ENCODE measurements at regions not wholly inside any gene's neighbourhood (a gene's known extent, or its start where the extent isn't known, plus 50 kb on each side); places are given as distances from the start of the nearest gene placed in this dataset.

GRCh38 chr11:92057849-92058442 is 166.7 kb upstream of the FAT3 start:
- Histone ChIP-seq H3K18ac (ENCODE audit: low read length) (no peak overlapping the region), H2AK5ac (ENCODE audit: low read depth, low read length) (no peak overlapping the region), H2BK120ac (ENCODE audit: low read depth, low read length) (no peak overlapping the region), H4K8ac (ENCODE audit: low read depth, low read length) (no peak overlapping the region), H2AFZ (ENCODE audit: low read length) (no peak overlapping the region), H3K27me3 (ENCODE audit: control insufficient read depth in 3 of 3, insufficient read depth in 3 of 3, low read depth in 1 of 3, low read length in 3 of 3) (no peaks in the 10 kb centered on the region), H2BK15ac (ENCODE audit: low read length) (no peak overlapping the region), H3K23ac (ENCODE audit: low read depth, low read length, poor library complexity) (no peak overlapping the region), H3K9me3 (replicated peaks in 1 of 2; ENCODE audit: control insufficient read depth in 2 of 2, insufficient read depth in 1 of 2, low read depth in 1 of 2, low read length in 2 of 2) (no peaks in the 10 kb centered on the region), H3K4me3 (ENCODE audit: low read length in 2 of 2) (no peak overlapping the region), H2BK12ac (ENCODE audit: low read length) (no peak overlapping the region), H3K4ac (ENCODE audit: low read length) (no peak overlapping the region), H3K14ac (ENCODE audit: low read length) (no peak overlapping the region), H3K79me1 (ENCODE audit: low read depth, low read length) (no peaks in the 10 kb centered on the region), H3K36me3 (replicated peaks in 1 of 2; ENCODE audit: control insufficient read depth in 2 of 2, insufficient read depth in 2 of 2, low read length in 2 of 2) (no peaks in the 10 kb centered on the region), H3K4me2 (ENCODE audit: insufficient read depth, low read length, poor library complexity, severe bottlenecking) (no peak overlapping the region), H4K91ac (ENCODE audit: low read depth, low read length, poor library complexity) (no peak overlapping the region), H3K9ac (ENCODE audit: low read depth, low read length, poor library complexity) (no peak overlapping the region), H2BK5ac (ENCODE audit: low read length) (no peak overlapping the region), H3K4me1 (ENCODE audit: control insufficient read depth in 2 of 2, insufficient read depth in 1 of 2, low read depth in 1 of 2, low read length in 2 of 2) (no peaks in the 10 kb centered on the region), H3K27ac (replicated peaks; ENCODE audit: low read length) (no peak overlapping the region)
- WGBS, 2 donors (ENCODE audit: extremely low coverage in 2 of 2, insufficient read length in 2 of 2, insufficient replicate concordance in 1 of 2): no CpG with 5 or more reads among the region's 2 CpGs
- DNase-seq (ENCODE audit: low spot score): no peak

GRCh38 chr11:92053216-92053615 is 171.4 kb upstream of the FAT3 start:
- no peaks in the 10 kb centered on the region for H3K4me1 ChIP-seq (ENCODE audit: control insufficient read depth in 2 of 2, insufficient read depth in 1 of 2, low read depth in 1 of 2, low read length in 2 of 2)
- H3K9me3 ChIP-seq (replicated peaks in 1 of 2; ENCODE audit: control insufficient read depth in 2 of 2, insufficient read depth in 1 of 2, low read depth in 1 of 2, low read length in 2 of 2): no peaks in the 10 kb centered on the region
- H3K14ac ChIP-seq (ENCODE audit: low read length): no peak overlapping the region
- no peak overlapping the region for H2BK12ac ChIP-seq (ENCODE audit: low read length)
- no peaks in the 10 kb centered on the region for H3K36me3 ChIP-seq (replicated peaks in 1 of 2; ENCODE audit: control insufficient read depth in 2 of 2, insufficient read depth in 2 of 2, low read length in 2 of 2)
- no peak for DNase-seq (ENCODE audit: low spot score)
- H3K4me3 ChIP-seq (ENCODE audit: low read length in 2 of 2): no peak overlapping the region
- H3K27ac ChIP-seq (replicated peaks; ENCODE audit: low read length): no peak overlapping the region
- no peak overlapping the region for H3K18ac ChIP-seq (ENCODE audit: low read length)
- no peak overlapping the region for H3K4ac ChIP-seq (ENCODE audit: low read length)
- H2AK5ac ChIP-seq (ENCODE audit: low read depth, low read length): no peak overlapping the region
- no peak overlapping the region for H2BK15ac ChIP-seq (ENCODE audit: low read length)
- H3K23ac ChIP-seq (ENCODE audit: low read depth, low read length, poor library complexity): no peak overlapping the region
- no peak overlapping the region for H4K91ac ChIP-seq (ENCODE audit: low read depth, low read length, poor library complexity)
- no peak overlapping the region for H2AFZ ChIP-seq (ENCODE audit: low read length)
- H3K4me2 ChIP-seq (ENCODE audit: insufficient read depth, low read length, poor library complexity, severe bottlenecking): no peak overlapping the region
- no peak overlapping the region for H3K9ac ChIP-seq (ENCODE audit: low read depth, low read length, poor library complexity)
- H3K79me1 ChIP-seq (ENCODE audit: low read depth, low read length): no peaks in the 10 kb centered on the region
- H2BK120ac ChIP-seq (ENCODE audit: low read depth, low read length): no peak overlapping the region
- H2BK5ac ChIP-seq (ENCODE audit: low read length): no peak overlapping the region
- H3K27me3 ChIP-seq (ENCODE audit: control insufficient read depth in 3 of 3, insufficient read depth in 3 of 3, low read depth in 1 of 3, low read length in 3 of 3): no peaks in the 10 kb centered on the region
- no peak overlapping the region for H4K8ac ChIP-seq (ENCODE audit: low read depth, low read length)

GRCh38 chr11:92050305-92050704 is 174.3 kb upstream of the FAT3 start:
- Histone ChIP-seq H3K23ac (ENCODE audit: low read depth, low read length, poor library complexity) (no peak overlapping the region), H2BK12ac (ENCODE audit: low read length) (no peak overlapping the region), H3K4me1 (ENCODE audit: control insufficient read depth in 2 of 2, insufficient read depth in 1 of 2, low read depth in 1 of 2, low read length in 2 of 2) (no peaks in the 10 kb centered on the region), H2BK5ac (ENCODE audit: low read length) (no peak overlapping the region), H2BK15ac (ENCODE audit: low read length) (no peak overlapping the region), H3K27me3 (ENCODE audit: control insufficient read depth in 3 of 3, insufficient read depth in 3 of 3, low read depth in 1 of 3, low read length in 3 of 3) (no peaks in the 10 kb centered on the region), H3K36me3 (replicated peaks in 1 of 2; ENCODE audit: control insufficient read depth in 2 of 2, insufficient read depth in 2 of 2, low read length in 2 of 2) (no peaks in the 10 kb centered on the region), H3K4me3 (ENCODE audit: low read length in 2 of 2) (no peak overlapping the region), H4K8ac (ENCODE audit: low read depth, low read length) (no peak overlapping the region), H4K91ac (ENCODE audit: low read depth, low read length, poor library complexity) (no peak overlapping the region), H3K9me3 (replicated peaks in 1 of 2; ENCODE audit: control insufficient read depth in 2 of 2, insufficient read depth in 1 of 2, low read depth in 1 of 2, low read length in 2 of 2) (no peaks in the 10 kb centered on the region), H2AFZ (ENCODE audit: low read length) (no peak overlapping the region), H2AK5ac (ENCODE audit: low read depth, low read length) (no peak overlapping the region), H3K4me2 (ENCODE audit: insufficient read depth, low read length, poor library complexity, severe bottlenecking) (no peak overlapping the region), H3K79me1 (ENCODE audit: low read depth, low read length) (no peaks in the 10 kb centered on the region), H3K14ac (ENCODE audit: low read length) (no peak overlapping the region), H3K9ac (ENCODE audit: low read depth, low read length, poor library complexity) (no peak overlapping the region), H3K18ac (ENCODE audit: low read length) (no peak overlapping the region), H3K27ac (replicated peaks; ENCODE audit: low read length) (no peak overlapping the region), H3K4ac (ENCODE audit: low read length) (no peak overlapping the region), H2BK120ac (ENCODE audit: low read depth, low read length) (no peak overlapping the region)
- no peak for DNase-seq (ENCODE audit: low spot score)
- no CpG with 5 or more reads among the region's 2 CpGs for WGBS, 2 donors (ENCODE audit: extremely low coverage in 2 of 2, insufficient read length in 2 of 2, insufficient replicate concordance in 1 of 2)

- no peak overlapping the region for H4K8ac ChIP-seq (ENCODE audit: low read depth, low read length)
- H3K9ac ChIP-seq (ENCODE audit: low read depth, low read length, poor library complexity): no peak overlapping the region
- H3K9me3 ChIP-seq (replicated peaks in 1 of 2; ENCODE audit: control insufficient read depth in 2 of 2, insufficient read depth in 1 of 2, low read depth in 1 of 2, low read length in 2 of 2): no peaks in the 10 kb centered on the region
- no peak overlapping the region for H3K18ac ChIP-seq (ENCODE audit: low read length)
- no peak overlapping the region for H2BK12ac ChIP-seq (ENCODE audit: low read length)
- H3K4me3 ChIP-seq (ENCODE audit: low read length in 2 of 2): no peak overlapping the region
- H3K4ac ChIP-seq (ENCODE audit: low read length): no peak overlapping the region
- H2BK120ac ChIP-seq (ENCODE audit: low read depth, low read length): no peak overlapping the region
- H3K79me1 ChIP-seq (ENCODE audit: low read depth, low read length): no peaks in the 10 kb centered on the region
- H3K27me3 ChIP-seq (ENCODE audit: control insufficient read depth in 3 of 3, insufficient read depth in 3 of 3, low read depth in 1 of 3, low read length in 3 of 3): no peaks in the 10 kb centered on the region
- no CpG with 5 or more reads among the region's 1 CpG for WGBS, 2 donors (ENCODE audit: extremely low coverage in 2 of 2, insufficient read length in 2 of 2, insufficient replicate concordance in 1 of 2)
- no peak overlapping the region for H2AK5ac ChIP-seq (ENCODE audit: low read depth, low read length)
- H2AFZ ChIP-seq (ENCODE audit: low read length): no peak overlapping the region
- H3K36me3 ChIP-seq (replicated peaks in 1 of 2; ENCODE audit: control insufficient read depth in 2 of 2, insufficient read depth in 2 of 2, low read length in 2 of 2): no peaks in the 10 kb centered on the region
- no peak overlapping the region for H3K14ac ChIP-seq (ENCODE audit: low read length)
- DNase-seq (ENCODE audit: low spot score): no peak
- no peak overlapping the region for H3K23ac ChIP-seq (ENCODE audit: low read depth, low read length, poor library complexity)
- H3K27ac ChIP-seq (replicated peaks; ENCODE audit: low read length): no peak overlapping the region
- H3K4me2 ChIP-seq (ENCODE audit: insufficient read depth, low read length, poor library complexity, severe bottlenecking): no peak overlapping the region
- no peak overlapping the region for H4K91ac ChIP-seq (ENCODE audit: low read depth, low read length, poor library complexity)
- no peaks in the 10 kb centered on the region for H3K4me1 ChIP-seq (ENCODE audit: control insufficient read depth in 2 of 2, insufficient read depth in 1 of 2, low read depth in 1 of 2, low read length in 2 of 2)
- H2BK5ac ChIP-seq (ENCODE audit: low read length): no peak overlapping the region
- H2BK15ac ChIP-seq (ENCODE audit: low read length): no peak overlapping the region
These were observed 176.2 kb upstream of the FAT3 start for GRCh38 chr11:92048415-92048814.
